ENCODE measurements at regions not wholly inside any gene's neighbourhood (a gene's known extent, or its start where the extent isn't known, plus 50 kb on each side); places are given as distances from the start of the nearest gene placed in this dataset.

DNA sequence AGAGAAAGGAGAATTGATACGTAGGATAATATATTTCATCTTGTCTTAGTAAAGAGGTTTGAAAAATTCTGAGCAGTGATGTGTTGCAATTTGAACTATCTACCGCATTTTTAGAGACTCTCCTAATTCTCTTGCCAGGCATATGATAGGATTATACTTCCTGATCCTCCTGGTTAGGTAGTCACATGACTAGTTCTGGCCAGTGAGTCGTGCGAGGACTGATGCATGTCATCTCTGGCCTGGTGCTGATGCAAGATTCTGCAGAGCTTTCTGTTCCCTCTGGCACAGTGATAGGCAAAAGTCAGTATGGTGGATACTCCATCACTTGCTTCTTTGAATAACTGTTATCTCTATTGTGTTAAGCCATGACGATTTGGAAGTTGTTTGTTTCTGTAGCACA is 277.6 kb upstream of the NAALADL2 start:
- TF ChIP-seq EZH2 (IDR thresholded peaks at IDR 0.05) (no peak), POLR2AphosphoS5 (IDR thresholded peaks at IDR 0.05; ENCODE audit: borderline replicate concordance, low read depth, low read length) (no peak)

Data from SK-N-MC (cell line).